ENCODE measurements at regions not wholly inside any gene's neighbourhood (a gene's known extent, or its start where the extent isn't known, plus 50 kb on each side); places are given as distances from the start of the nearest gene placed in this dataset.

GRCh38 chr10:60508037-60508436 is 118.4 kb upstream of the ANK3 start:
- DNase-seq: no peak
- no peak overlapping the region for H3K4me3 ChIP-seq
- H3K9me3 ChIP-seq: no peaks in the 10 kb centered on the region
- H3K27ac ChIP-seq: no peak overlapping the region
- peaks cover 0 to 3% (median 0%) of the 10 kb centered on the region in 6 donors for H3K4me1 ChIP-seq
- 95 to 98% (median 97%) methylated on average over 3 of the region's 3 CpGs for WGBS, 5 donors
- intact Hi-C loops (cut with DNase I; ENCODE audit: low total_unique reads): no loop called here
- TF ChIP-seq POLR2AphosphoS5 (IDR thresholded peaks at IDR 0.05): no peak
- no peak for TF ChIP-seq POLR2A (IDR thresholded peaks at IDR 0.05)
- TF ChIP-seq CTCF (IDR thresholded peaks at IDR 0.05 in 8 of 11, conservative IDR thresholded peaks at IDR 0.05 in 3 of 11): no peak
- H3K36me3 ChIP-seq: no peaks in the 10 kb centered on the region
- H3K27me3 ChIP-seq (replicated peaks in 1 of 7): no peaks in the 10 kb centered on the region

- Histone ChIP-seq H3K4me1 (no peaks in the 10 kb centered on the region), H3K4me3 (no peak overlapping the region), H3K9me3 (no peaks in the 10 kb centered on the region), H3K27ac (no peak overlapping the region), H3K36me3 (no peaks in the 10 kb centered on the region), H3K27me3 (replicated peaks in 1 of 7) (no peaks in the 10 kb centered on the region)
- TF ChIP-seq CTCF (IDR thresholded peaks at IDR 0.05 in 8 of 11, conservative IDR thresholded peaks at IDR 0.05 in 3 of 11) (no peak), POLR2A (IDR thresholded peaks at IDR 0.05) (no peak), POLR2AphosphoS5 (IDR thresholded peaks at IDR 0.05) (no peak)
- intact Hi-C loops (cut with DNase I; ENCODE audit: low total_unique reads): no loop called here
- no peak for DNase-seq
- WGBS, 5 donors: 89 to 96% (median 91%) methylated on average over 4 of the region's 4 CpGs
Measured at GRCh38 chr10:60502621-60503020, 112.9 kb upstream of the ANK3 start.

GRCh38 chr10:60498985-60499384 is 109.3 kb upstream of the ANK3 start:
- Histone ChIP-seq H3K4me1 (no peaks in the 10 kb centered on the region), H3K9me3 (no peaks in the 10 kb centered on the region), H3K27me3 (replicated peaks in 1 of 7) (no peaks in the 10 kb centered on the region), H3K4me3 (no peak overlapping the region), H3K27ac (no peak overlapping the region), H3K36me3 (no peaks in the 10 kb centered on the region)
- DNase-seq: no peak
- 70 to 85% (median 78%) methylated on average over 3 of the region's 3 CpGs for WGBS, 5 donors
- no peak for TF ChIP-seq CTCF (IDR thresholded peaks at IDR 0.05 in 8 of 11, conservative IDR thresholded peaks at IDR 0.05 in 3 of 11)
- TF ChIP-seq POLR2AphosphoS5 (IDR thresholded peaks at IDR 0.05): no peak
- no peak for TF ChIP-seq POLR2A (IDR thresholded peaks at IDR 0.05)
- intact Hi-C loops (cut with DNase I; ENCODE audit: low total_unique reads): no loop called here

- no peak for DNase-seq
- no peaks in the 10 kb centered on the region for H3K27me3 ChIP-seq (replicated peaks in 1 of 7)
- no peaks in the 10 kb centered on the region for H3K9me3 ChIP-seq
- TF ChIP-seq POLR2AphosphoS5 (IDR thresholded peaks at IDR 0.05) (no peak), CTCF (IDR thresholded peaks at IDR 0.05 in 8 of 11, conservative IDR thresholded peaks at IDR 0.05 in 3 of 11) (no peak), POLR2A (IDR thresholded peaks at IDR 0.05) (no peak)
- no peak overlapping the region for H3K27ac ChIP-seq
- intact Hi-C loops (cut with DNase I; ENCODE audit: low total_unique reads): no loop called here
- WGBS, 5 donors: 48 to 63% (median 53%) methylated on average over 1 of the region's 1 CpG
- no peak overlapping the region for H3K4me3 ChIP-seq
- H3K4me1 ChIP-seq: no peaks in the 10 kb centered on the region
- no peaks in the 10 kb centered on the region for H3K36me3 ChIP-seq
Measured at GRCh38 chr10:60497364-60497763, 107.7 kb upstream of the ANK3 start.

Data from spleen (tissue), 11 donors.